HUES64 (cell line): ENCODE measurements at regions not wholly inside any gene's neighbourhood (a gene's known extent, or its start where the extent isn't known, plus 50 kb on each side); places are given as distances from the start of the nearest gene placed in this dataset.

Experiments
- H3K27ac ChIP-seq: 2 replicates; pipeline ENCODE4 v1.7.0; 2013; ENCODE audit warnings: low read depth, low read length, inconsistent platforms
- H3K27me3 ChIP-seq: 2 replicates; pipeline ENCODE4 v1.6.1; 2013; ENCODE audit warnings: mild to moderate bottlenecking, low read length; ENCODE audit not compliant: insufficient read depth
- H3K36me3 ChIP-seq: 2 replicates; pipeline ENCODE4 v1.6.1; 2013; ENCODE audit warnings: mild to moderate bottlenecking, low read length; ENCODE audit not compliant: insufficient read depth
- H3K4me1 ChIP-seq: 2 replicates; pipeline ENCODE4 v1.6.1; 2013; ENCODE audit warnings: mild to moderate bottlenecking, low read length, moderate library complexity; ENCODE audit not compliant: insufficient read depth
- H3K4me3 ChIP-seq: 2 replicates; pipeline ENCODE4 v1.5.1; 2013; ENCODE audit warnings: mild to moderate bottlenecking, low read length, moderate library complexity
- H3K9ac ChIP-seq: 2 replicates; pipeline ENCODE4 v1.6.1; 2013; ENCODE audit warnings: mild to moderate bottlenecking, low read depth, low read length
- H3K9me3 ChIP-seq: 2 replicates; pipeline ENCODE4 v1.6.1; 2013; ENCODE audit warnings: low read depth, low read length; ENCODE audit not compliant: insufficient read depth
- WGBS: fragments of 150-250, 120-280 bp; methylation state at CpG from one replicate; pipeline ENCODE4 v1.1.7; 2013; ENCODE audit warnings: missing lambda C conversion rate; 5-methylcytosine and 5-hydroxymethylcytosine counted together

DNA sequence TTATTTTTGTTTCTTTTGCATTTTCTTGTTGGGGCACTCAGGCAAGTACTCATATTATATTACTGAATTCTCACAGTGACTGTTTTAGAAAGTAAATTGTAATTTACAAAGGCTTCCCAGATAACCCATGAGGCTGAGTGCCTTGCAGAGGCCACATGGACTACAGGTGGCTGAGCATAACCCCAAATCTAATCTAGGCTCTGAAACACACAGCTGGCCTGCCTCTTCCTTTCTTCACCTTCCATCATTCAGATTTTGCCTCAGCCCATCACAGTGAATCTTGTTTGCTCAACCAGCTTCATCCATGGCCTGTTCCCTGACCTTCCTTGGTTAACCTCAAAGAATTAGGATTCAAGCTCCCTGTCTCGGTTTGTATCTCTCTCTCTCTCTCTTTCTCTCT, 78.5 kb upstream of the PRDM11 start:
- peaks cover 4% of the 10 kb centered on the region; the same call in 1 of the 2 replicates for H3K9me3 ChIP-seq
- no peaks in the 10 kb centered on the region for H3K27me3 ChIP-seq
- no peak overlapping the region for H3K4me3 ChIP-seq
- 92% methylated on average over 1 of the region's 1 CpG for WGBS
- no peak overlapping the region for H3K27ac ChIP-seq
- no peak overlapping the region for H3K9ac ChIP-seq
- no peaks in the 10 kb centered on the region for H3K36me3 ChIP-seq
- H3K4me1 ChIP-seq, result no peaks in the 10 kb centered on the region

GRCh38 chr11:45071232-45071631, 75.2 kb upstream of the PRDM11 start:
- Histone ChIP-seq H3K9ac (no peak overlapping the region), H3K27me3 (no peaks in the 10 kb centered on the region), H3K9me3 (no peaks in the 10 kb centered on the region), H3K36me3 (no peaks in the 10 kb centered on the region), H3K27ac (no peak overlapping the region), H3K4me1 (0 out of 2 replicates have a peak, but pooled peaks cover 5% of the 10 kb centered on the region), H3K4me3 (no peak overlapping the region)
- 91% methylated on average over 1 of the region's 1 CpG for WGBS

DNA sequence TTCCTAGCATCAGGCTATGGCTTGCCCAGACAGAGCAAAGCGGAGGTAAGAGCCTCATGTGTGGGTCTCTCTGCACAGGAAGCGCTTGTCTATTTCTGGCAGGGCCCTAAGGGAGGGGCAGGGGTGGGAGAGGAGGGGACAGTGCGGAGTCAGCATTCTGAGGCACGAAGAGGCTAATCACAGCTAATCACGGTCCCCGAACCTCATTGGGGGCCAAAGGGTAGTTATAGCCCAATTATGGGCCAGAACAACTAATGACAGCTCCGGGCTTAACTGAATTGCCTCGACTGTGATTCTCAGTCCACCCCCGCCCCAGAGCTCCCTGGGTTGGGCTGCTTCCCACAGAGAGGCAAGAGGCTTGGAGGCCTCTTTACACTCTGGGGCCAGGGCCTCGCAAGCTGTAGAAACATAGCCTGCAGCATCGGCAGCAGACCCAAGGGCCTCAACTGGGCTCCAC, 72.7 kb upstream of the PRDM11 start:
- Histone ChIP-seq H3K27me3 (no peaks in the 10 kb centered on the region), H3K9me3 (no peaks in the 10 kb centered on the region), H3K36me3 (no peaks in the 10 kb centered on the region), H3K9ac (no peak overlapping the region), H3K27ac (no peak overlapping the region), H3K4me3 (no peak overlapping the region), H3K4me1 (0 out of 2 replicates have a peak, but pooled peaks cover 5% of the 10 kb centered on the region)
- 77% methylated on average over 11 of the region's 11 CpGs for WGBS

DNA sequence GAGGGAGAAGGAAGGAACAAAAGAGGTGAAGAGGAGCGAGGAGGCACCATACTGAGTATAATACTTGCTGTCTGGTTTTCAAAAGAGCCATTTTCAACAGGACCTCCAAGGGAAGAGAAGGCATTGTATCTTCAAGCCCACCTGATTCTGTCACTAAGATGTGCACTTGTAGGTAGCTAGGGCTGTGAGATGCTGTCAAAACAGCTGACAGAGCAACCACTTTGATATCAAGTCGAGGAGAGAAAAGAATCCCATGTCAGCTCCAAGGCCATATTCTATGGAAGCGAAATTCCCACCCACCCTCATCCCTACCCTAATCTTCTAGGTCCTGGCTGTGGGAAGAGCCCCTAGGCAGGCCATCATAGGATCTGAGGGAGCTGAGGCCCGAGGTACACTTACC, 70.9 kb upstream of the PRDM11 start:
- 84% methylated on average over 4 of the region's 4 CpGs for WGBS
- no peak overlapping the region for H3K4me3 ChIP-seq
- H3K36me3 ChIP-seq, result no peaks in the 10 kb centered on the region
- no peak overlapping the region for H3K27ac ChIP-seq
- H3K9ac ChIP-seq, result no peak overlapping the region
- no peaks in the 10 kb centered on the region for H3K27me3 ChIP-seq
- H3K4me1 ChIP-seq, result 0 out of 2 replicates have a peak, but pooled peaks cover 13% of the 10 kb centered on the region
- H3K9me3 ChIP-seq, result no peaks in the 10 kb centered on the region

DNA sequence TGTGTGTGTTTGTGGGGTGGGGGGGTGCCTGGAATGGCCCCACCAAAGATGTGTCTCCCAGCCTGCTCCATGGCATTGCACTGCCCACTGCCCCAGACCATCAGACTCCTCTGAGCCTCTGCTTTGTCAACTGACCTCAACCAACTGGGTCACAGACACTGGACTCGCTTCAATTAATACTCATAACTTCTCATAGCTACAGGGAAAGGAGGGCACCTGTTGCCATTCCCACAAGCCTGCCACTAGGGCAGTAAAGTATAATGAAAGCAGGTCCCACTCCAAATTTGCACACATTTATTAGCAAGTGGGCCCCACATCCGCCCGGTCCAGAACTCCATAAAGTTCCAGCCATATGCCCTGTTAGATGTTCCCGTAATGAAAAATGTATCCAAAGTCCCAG, 70.5 kb upstream of the PRDM11 start:
- WGBS, result 92% methylated on average over 4 of the region's 4 CpGs
- Histone ChIP-seq H3K9ac (no peak overlapping the region), H3K4me1 (0 out of 2 replicates have a peak, but pooled peaks cover 17% of the 10 kb centered on the region), H3K27ac (no peak overlapping the region), H3K27me3 (no peaks in the 10 kb centered on the region), H3K36me3 (no peaks in the 10 kb centered on the region), H3K4me3 (no peak overlapping the region), H3K9me3 (no peaks in the 10 kb centered on the region)

DNA sequence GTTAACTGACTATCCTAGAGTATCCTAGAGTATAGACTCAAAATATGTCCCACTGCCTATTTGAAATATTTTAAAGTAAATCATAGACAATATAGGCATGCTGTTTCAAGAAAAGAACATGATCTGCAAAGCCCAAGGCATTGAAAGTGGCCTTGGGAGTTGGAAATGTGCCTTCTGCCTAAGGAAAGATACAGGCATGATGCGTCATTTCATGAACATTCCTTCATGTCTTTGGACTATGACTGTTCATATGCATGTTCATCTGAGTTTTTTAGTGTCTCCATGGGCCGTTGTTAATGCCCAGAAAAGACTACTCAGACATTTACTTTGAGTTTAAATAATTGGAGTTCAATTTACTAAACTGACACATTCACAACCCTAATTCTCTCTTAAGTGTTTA, 69.7 kb upstream of the PRDM11 start:
- H3K27me3 ChIP-seq, result no peaks in the 10 kb centered on the region
- no peaks in the 10 kb centered on the region for H3K9me3 ChIP-seq
- 98% methylated on average over 2 of the region's 2 CpGs for WGBS
- H3K4me3 ChIP-seq, result no peak overlapping the region
- H3K36me3 ChIP-seq, result no peaks in the 10 kb centered on the region
- H3K4me1 ChIP-seq, result 0 out of 2 replicates have a peak, but pooled peaks cover 17% of the 10 kb centered on the region
- H3K27ac ChIP-seq, result no peak overlapping the region
- H3K9ac ChIP-seq, result no peak overlapping the region

DNA sequence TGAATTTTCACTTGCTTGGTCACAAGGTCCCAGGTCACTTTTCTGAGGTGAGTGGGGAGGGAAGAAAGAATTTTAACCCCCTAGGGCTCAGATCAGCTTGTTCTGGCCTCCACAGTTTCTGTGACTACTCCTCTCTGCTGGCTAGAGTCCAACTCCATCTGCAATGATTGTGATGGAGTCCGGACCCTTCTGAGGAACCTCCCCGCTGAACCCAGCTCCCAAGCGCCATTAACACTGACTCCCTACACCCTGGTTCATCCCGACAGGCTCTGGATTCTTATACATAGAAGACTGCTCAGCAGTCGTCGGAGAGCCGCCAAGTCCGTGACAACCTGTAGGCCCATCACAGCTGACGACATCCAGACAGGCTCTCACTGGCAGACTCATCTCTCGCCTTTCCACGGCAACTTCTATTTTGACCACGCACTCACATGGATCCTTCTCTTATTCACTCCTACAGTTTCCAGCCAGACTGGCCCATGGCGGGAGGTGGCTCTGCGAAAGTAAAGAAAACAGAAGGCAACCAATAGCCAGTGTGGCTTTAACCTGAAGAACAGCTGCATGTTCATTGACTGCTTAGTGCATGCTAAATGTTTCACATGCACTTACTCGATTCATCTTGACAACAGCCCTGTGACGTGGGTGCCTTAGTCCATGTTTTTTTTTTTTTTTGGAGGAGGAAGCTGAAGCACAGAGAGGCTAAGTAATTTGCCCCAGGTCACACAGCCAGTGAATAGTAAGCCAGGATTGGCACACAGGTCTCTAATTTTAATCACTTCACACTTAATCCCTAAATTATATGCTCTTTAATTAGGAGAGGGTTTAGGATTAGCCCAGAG, 68.0 kb upstream of the PRDM11 start:
- WGBS, result 86% methylated on average over 16 of the region's 16 CpGs
- Histone ChIP-seq H3K27ac (no peak overlapping the region), H3K4me1 (peaks cover 31% of the 10 kb centered on the region), H3K9ac (no peak overlapping the region), H3K9me3 (no peaks in the 10 kb centered on the region), H3K27me3 (no peaks in the 10 kb centered on the region), H3K36me3 (no peaks in the 10 kb centered on the region), H3K4me3 (no peak overlapping the region)

GRCh38 chr11:45079075-45079444, 67.4 kb upstream of the PRDM11 start:
- H3K4me3 ChIP-seq, result no peak overlapping the region
- H3K9ac ChIP-seq, result no peak overlapping the region
- no peaks in the 10 kb centered on the region for H3K9me3 ChIP-seq
- no peaks in the 10 kb centered on the region for H3K27me3 ChIP-seq
- peaks cover 31% of the 10 kb centered on the region for H3K4me1 ChIP-seq
- no peak overlapping the region for H3K27ac ChIP-seq
- 69% methylated on average over 4 of the region's 4 CpGs for WGBS
- H3K36me3 ChIP-seq, result no peaks in the 10 kb centered on the region

DNA sequence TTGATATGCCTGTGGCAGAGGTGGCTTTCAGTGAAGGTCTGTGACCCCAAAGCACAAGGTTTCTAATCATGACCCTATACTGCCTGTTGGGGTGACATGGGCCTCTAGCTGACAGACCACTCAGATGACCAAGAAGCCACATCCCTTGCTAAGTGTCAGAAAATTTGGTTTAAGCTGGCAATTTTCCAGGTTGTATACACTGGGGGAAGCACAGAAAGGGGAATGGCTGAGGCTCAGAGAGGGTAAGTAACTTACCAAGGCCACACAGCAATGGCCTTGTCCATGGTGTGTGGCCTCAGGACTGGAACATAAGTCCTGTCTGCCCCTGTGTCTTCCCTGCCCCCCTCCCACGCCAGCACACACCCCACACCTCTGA, 66.9 kb upstream of the PRDM11 start:
- Histone ChIP-seq H3K27me3 (no peaks in the 10 kb centered on the region), H3K4me1 (peaks cover 33% of the 10 kb centered on the region), H3K9ac (no peak overlapping the region), H3K4me3 (no peak overlapping the region), H3K27ac (no peak overlapping the region), H3K9me3 (no peaks in the 10 kb centered on the region), H3K36me3 (no peaks in the 10 kb centered on the region)
- 82% methylated on average over 1 of the region's 1 CpG for WGBS

GRCh38 chr11:45079943-45080719, 66.3 kb upstream of the PRDM11 start:
- H3K27me3 ChIP-seq, result no peaks in the 10 kb centered on the region
- H3K9me3 ChIP-seq, result no peaks in the 10 kb centered on the region
- H3K4me3 ChIP-seq, result no peak overlapping the region
- H3K36me3 ChIP-seq, result no peaks in the 10 kb centered on the region
- H3K9ac ChIP-seq, result no peak overlapping the region
- no peak overlapping the region for H3K27ac ChIP-seq
- peaks cover 33% of the 10 kb centered on the region for H3K4me1 ChIP-seq
- WGBS, result 85% methylated on average over 16 of the region's 16 CpGs

DNA sequence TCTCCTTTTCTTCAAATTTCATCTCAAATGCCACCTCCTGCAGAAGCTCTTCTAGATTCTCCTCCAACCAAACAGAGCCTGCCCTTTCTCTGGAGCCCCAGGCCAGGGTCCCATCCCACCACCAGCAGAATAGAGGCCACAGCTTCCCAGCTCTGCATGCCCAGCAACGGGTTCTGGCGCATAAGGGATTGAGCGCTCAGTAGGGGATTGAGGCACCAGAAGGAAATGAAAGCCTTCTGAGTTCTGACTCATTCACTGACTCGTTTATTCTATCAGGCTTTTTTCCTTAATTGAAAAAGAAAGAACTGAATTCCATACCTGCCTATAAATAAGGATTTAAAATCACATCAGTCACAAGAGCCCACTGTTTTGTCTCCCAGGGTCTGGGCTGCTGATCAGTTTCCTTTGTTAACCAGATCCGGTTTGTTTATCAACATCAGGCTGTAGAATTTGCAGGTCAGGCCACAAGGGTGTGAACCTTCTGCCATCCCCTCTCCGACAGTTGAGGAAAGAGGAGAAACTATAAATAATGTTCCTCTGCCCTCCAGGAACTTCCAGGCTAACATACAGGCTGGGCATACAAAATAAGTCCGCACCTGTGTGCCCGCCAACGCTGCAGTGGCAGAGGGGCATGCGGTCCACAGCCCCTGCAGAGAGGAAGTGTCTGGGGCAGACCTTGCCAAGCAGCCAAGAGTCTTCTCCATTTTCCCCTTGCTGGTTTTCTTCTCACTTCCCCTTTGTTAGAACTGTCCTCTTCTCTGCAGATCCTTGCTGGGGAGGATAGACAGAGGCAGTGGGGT, 63.5 kb upstream of the PRDM11 start:
- no peaks in the 10 kb centered on the region for H3K9me3 ChIP-seq
- H3K27ac ChIP-seq, result peak overlapping the region; percentile 15; the same call in 1 of the 2 replicates
- no peaks in the 10 kb centered on the region for H3K27me3 ChIP-seq
- H3K4me3 ChIP-seq, result no peak overlapping the region
- H3K36me3 ChIP-seq, result no peaks in the 10 kb centered on the region
- no peak overlapping the region for H3K9ac ChIP-seq
- WGBS, result 32% methylated on average over 10 of the region's 10 CpGs
- H3K4me1 ChIP-seq, result peaks cover 59% of the 10 kb centered on the region
